GM10266 (cell line): ENCODE measurements at regions not wholly inside any gene's neighbourhood (a gene's known extent, or its start where the extent isn't known, plus 50 kb on each side); places are given as distances from the start of the nearest gene placed in this dataset.

Source experiments
- DNase-seq: peaks from one replicate; pipeline ENCODE4 v3.0.0; 2012; ENCODE audit errors: extremely low spot score
- CTCF ChIP-seq: IDR thresholded peaks from 2 replicates; pipeline ENCODE4 v1.5.1; 2012; ENCODE audit warnings: mild to moderate bottlenecking, low read depth; ENCODE audit not compliant: control insufficient read depth, insufficient read depth; ENCODE audit errors: missing control alignments

- no peak for DNase-seq
- TF ChIP-seq CTCF, result no peak
Measured at GRCh38 chr12:73374360-73374759, 1102.2 kb downstream of the TRHDE start.

GRCh38 chr12:73383584-73384222, 1111.5 kb downstream of the TRHDE start:
- DNase-seq, result no peak
- no peak for TF ChIP-seq CTCF

GRCh38 chr12:73384592-73384991, 1112.4 kb downstream of the TRHDE start:
- TF ChIP-seq CTCF, result no peak
- no peak for DNase-seq

GRCh38 chr12:73390261-73390660, 1118.1 kb downstream of the TRHDE start:
- DNase-seq, result no peak
- TF ChIP-seq CTCF, result no peak

DNA sequence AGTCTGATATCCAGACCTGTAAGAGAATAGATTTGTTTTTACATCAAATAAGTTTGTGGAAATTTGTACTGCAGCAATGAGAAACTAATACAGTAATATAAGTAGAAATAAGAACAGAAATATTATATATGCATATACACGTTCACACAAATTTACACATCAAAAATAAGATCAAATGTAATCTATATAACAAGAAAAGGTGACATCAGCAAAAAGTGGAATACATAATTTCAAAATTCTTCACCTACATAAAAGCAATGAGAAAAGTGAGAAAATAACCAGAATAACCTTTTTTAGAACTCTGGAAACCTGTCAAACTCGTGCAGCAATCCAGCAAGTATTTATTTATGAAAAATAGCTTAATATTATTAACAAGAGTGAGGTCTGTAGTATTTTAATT, 1124.6 kb upstream of the ATXN7L3B start:
- TF ChIP-seq CTCF, result no peak

DNA sequence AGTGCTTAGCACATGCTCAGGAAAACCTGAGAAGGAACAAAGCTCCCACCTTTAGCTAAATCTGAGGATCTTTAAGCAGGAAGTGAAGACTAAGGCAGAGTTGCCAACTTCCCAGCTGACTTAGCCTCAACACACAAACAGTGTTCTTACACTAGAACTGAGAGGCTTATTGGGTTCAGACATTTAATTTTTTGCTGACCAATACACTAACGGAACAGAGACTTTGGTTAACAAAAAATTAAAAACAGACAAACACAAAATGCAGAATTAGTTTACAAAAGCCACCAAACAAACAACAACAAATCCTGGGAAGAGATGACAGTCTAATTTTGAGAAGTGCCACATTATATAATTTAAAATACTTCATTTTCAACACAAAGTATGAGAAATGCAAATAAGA, 1123.7 kb upstream of the ATXN7L3B start:
- no peak for DNase-seq
- no peak for TF ChIP-seq CTCF

More for the DNA sequence above, 1124.6 kb upstream of the ATXN7L3B start:
- DNase-seq, result no peak

DNA sequence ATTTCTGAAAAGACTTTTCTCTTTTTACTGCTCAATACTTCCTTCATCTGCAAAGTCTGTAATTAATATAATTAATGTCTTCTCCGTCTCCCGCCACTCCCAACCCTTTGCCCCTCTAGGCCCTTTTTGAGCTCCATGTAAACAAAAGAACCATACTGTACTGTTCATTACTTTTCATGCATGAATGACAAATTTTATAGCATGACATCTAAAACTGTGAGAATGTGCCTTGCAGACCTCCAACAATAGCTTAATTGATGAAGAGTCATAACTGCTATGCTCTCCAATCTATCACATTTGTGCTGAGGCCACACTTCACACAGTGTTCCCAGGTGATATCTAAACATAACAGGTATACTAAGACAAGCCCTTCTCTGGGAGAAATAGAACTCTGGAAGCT, 1122.7 kb upstream of the ATXN7L3B start:
- TF ChIP-seq CTCF, result no peak
- no peak for DNase-seq
